Left kidney (tissue), 1 donor: ENCODE measurements at regions not wholly inside any gene's neighbourhood (a gene's known extent, or its start where the extent isn't known, plus 50 kb on each side); places are given as distances from the start of the nearest gene placed in this dataset.

ENCODE experiments used
- DNase-seq: peaks from one replicate; pipeline ENCODE4 v3.0.0-alpha.2; 2013

DNA sequence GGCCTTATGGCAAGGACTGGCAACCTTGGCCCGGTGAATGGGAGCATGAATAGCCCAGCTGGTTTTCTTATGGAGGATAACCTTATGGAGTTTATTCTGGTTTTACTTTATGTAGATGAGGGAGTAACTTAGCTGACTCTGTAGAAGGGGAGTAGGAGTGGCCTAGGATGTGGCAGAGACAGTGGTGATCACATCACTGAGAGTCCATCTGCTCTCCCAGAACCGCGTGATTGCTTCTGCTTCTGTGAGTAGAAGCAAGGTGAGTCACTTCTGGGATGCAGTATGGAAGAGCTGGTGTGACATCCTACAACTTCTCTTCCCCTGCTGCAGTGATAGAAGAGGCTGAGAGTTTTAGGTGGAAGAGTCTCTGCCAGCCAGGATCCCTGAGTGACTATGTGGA is 129.2 kb downstream of the RPS24 start:
- DNase-seq: no peak

DNA sequence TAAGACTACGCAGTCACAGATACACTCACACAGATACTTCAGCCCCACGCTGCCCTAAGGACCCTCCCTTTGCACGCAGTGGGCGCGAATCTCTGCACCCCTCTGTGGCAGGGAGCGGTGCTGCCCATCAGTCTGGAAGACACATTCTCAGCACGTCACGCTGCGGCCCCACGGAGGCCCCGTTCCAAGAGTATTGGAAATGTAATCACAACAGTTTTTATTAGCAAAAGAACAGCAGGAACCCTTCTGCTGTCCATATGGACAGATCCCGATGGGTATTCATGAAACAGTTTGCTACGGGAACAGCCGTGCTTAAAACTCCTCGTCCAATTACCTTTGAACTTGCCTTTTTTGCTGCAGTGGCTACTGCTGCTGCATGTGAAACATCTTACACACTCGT is 131.0 kb downstream of the RPS24 start:
- no peak for DNase-seq

DNA sequence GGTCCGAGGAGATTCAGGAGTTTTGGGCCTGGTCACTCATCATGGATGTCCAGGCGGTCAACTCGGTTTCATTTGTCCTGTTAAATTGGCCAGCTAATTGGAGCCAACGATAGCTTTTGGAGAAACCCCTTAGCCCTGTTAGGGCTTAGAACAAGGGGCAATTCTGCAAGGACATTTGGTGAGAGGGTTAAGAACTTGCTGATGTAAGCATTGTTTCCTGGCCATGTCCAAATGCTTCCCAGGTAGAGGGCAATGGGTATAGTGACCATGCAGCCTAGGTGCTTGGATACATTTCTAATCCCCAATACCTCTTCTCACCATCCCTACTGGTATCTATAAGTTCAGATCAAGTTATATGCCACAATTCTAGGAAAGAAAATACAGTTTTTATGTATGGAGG is 131.5 kb downstream of the RPS24 start:
- no peak for DNase-seq

DNA sequence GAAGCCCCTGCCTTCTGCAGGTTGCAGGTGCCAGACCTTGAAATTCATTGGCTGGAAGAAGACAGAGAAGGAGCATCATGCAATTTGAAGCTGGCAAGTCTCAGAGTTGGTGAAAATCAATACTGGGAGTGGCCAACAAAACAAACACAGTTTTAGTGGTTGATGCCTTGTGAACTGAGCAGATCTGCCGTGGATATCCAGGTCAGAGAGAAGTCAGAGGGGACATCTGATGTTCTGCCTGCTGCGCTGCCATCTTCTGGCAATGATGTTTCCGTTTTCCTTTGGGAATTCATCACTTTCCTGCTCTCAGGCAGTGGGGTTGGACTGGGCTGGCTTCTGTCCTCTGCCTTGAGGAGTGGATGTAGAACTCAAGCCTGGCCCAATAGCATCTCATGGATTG is 132.0 kb downstream of the RPS24 start:
- DNase-seq: no peak

GRCh38 chr10:78166261-78166660 is 132.6 kb downstream of the RPS24 start:
- DNase-seq: no peak

DNA sequence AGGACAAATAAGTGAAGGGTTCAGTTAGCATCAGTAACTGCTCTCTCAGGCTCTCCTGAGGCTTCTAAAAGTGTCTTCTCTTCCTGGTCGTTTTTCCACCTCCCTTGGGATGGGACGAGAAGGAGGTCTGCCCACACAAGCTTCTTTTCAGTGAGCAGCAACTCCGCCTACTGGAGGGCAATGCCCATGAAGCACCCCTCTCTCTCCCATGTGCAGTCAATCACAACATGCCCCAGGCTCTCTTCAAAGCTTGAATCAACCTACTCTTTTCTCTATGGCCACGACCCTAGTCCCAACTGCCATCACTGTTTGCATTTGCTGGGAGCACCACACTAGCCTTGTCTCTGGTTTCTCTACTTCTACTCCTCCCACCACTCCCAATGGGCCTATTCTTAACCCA is 135.6 kb downstream of the RPS24 start:
- DNase-seq: no peak

DNA sequence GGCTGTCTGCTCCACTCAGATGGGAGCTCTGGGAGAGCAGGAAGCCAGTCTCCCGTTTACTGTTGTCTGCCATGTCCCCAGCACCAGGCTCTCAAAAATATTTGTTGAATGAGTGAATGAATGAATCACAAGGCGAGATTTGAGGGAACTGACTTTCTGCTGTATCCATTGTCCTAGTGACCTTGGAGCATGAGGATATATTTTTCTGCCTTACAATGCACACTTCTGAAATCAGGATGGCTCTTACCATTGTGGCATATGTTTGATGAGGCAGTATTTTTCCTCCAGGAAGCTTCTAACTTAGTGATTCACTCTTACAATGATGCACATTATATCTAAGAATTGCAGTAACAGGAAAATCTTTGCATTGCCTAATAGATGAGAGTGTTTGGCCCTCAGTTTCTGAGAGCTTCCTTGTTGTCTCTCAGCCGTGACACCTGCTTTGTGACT is 136.4 kb downstream of the RPS24 start:
- DNase-seq: no peak

DNA sequence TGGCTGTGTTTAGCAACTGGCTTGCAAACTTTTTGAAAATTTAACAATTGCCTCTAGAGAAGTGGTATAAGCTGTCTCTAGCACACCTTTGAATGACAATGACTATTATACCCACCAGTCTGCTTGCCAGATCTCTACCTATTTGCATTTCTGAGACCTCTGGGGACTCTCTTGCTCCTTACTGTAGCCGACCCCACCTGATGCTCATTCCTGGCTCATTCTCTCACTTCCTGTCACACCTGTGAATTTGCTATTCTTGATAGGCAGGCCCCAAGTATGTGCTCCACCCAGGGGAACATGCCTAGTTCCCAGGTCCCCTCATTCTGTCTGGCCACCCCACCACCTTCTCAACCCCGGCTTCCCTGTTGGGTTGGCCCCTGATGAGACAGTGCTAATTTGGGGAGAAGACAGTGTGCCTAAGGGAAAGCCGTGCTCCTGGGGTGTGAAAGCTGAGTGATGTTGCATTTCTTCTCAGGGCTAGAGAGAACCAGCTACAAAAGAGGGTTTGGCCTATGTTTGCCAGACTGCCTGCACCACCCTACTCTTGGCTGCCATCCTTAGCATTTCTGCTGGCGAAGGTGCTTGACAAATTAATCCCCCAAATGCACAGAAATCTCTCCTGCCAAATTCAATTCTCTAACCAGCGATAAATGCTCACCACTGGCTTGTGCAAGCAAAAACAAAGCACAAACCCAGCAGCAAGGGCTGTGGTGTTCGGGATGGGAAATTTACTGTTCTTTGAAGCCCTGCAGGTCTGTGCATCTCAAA is 138.2 kb downstream of the RPS24 start:
- DNase-seq: no peak

DNA sequence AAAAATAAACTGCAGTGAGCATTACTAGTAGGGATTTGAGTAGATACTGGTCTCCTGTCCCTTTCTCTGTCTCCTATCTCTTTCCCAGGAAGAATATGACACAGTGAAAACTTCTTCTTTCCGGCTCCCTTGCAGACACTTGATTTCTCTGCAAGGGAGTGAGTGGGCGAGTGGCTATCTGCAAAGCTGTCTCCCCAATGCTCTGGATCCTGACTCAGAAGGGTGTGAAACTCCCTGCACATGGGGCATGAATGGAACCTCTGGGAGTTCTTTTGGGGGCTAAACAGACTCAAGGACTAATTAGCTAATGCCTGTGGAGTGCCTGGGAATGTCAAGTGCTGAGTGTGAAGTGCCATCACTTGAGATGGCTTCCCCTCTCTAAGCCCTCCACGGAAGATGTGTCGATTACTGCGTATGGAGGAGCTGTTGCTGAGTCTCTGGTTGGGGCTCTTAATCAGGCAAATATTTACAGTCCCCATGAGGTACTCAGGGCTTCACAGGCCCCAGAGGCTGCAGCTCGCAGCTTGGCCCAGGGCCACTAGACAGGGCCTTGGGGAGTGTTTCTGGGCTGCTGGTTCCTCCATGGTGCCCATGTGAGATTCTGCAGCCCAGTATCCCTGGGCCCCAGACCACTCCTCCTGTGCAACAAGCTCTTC is 139.8 kb downstream of the RPS24 start:
- no peak for DNase-seq

DNA sequence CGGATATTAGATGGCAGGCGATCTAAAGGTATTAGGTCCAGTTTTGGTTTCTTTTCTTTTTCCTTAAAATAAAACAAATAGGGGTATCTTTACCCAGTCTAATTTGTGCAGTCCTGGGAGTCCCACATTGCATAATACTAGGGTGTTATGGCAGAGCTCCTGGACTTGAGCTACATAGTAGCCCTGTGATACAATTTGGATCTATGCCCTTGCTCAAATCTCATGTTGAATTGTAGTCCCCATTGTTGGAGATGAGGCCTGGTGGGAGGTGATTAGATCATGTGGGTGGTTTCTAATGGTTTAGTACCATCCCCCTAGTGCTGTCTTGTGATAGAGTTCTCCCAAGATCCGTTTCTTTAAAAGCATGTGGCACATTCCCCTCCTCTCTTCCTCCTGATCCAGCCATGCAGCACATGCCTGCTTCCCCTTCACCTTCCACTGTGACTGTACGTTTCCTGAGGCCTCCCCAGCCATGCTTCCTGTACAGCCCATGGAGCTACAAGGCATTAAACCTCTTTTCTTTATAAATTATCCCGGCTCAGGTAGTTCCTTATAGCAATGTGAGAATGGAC is 141.9 kb downstream of the RPS24 start:
- no peak for DNase-seq

DNA sequence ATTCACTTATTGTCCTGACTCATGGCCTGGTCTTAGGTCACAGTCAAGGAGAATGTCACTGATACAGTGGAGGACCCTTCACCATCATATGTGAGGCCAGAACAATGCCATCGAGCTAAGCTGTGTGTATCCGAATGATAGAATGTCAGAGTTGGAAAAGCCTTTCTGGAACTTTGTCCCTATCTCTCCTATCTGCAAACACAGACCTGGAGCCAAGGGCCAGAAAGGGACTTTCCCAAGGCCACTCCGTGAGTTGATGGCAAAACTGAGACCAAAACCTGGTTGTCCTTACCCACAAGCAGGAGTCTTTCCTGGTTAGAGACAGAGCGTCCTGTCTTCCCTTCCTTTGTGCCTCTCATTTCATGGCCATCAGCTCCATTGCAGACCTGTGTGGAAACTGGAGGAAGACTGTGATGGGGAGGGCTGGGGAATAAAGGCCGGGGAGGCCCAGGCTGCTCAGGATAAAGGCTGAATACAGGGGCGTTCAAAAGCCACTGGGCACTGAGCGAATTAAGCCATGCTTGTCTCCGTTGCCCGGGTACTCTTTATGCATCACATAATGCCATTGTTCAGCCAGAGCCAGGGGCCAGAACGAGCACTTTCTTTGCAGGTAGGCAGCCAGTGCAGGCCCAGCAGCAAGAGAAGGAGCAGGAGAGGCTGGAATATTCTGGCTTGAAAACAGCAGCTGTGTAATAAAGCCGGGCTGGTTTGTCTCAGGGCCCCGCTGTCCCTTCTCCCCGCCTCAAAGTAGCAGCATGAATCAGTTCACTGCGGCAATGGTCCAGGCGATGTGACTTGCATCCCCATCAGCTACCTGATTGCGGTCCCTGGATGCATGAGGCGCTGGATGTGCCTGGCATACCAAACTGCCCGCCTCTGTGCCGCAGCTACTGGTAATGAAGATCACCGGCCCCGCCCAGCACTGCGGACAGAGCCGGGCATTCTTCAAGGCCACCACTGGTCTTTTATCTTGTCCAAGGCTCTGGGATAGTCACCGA is 143.0 kb downstream of the RPS24 start:
- DNase-seq: no peak

DNA sequence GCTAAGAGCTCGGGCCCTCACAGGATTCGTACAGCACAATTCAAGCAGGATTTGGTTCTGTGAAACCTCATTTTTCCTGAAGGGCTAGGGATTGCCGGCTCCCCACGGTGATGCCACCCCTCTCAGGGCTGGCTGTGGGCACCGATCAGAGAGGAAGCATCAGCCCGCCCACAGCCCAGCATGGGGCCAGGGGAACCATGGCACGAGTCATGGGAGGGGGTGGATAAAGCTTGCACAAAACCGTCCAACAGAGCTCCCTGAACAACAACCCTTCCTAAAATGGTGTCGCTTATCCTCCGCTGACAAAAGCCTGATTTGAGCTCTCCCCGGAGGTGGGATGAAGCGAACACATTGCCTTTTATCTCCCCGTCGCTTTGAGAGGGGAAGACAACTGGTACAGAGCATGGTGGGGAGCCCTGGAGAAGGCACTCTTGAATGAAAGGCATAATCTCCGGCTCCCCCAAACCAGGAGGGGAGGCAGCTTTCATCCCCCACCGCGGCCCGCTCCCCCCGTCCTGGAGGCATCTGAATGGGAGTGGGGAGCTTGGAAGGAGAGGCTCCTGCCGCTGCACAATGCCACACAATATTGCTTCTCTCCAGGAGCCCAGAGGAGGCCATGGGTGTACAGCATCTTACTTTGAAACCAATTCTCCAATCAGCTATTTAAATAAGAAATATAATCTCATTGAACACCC is 144.0 kb downstream of the RPS24 start:
- no peak for DNase-seq

- no peak for DNase-seq
Observed at GRCh38 chr10:78178397-78178796, 144.7 kb downstream of the RPS24 start.

DNA sequence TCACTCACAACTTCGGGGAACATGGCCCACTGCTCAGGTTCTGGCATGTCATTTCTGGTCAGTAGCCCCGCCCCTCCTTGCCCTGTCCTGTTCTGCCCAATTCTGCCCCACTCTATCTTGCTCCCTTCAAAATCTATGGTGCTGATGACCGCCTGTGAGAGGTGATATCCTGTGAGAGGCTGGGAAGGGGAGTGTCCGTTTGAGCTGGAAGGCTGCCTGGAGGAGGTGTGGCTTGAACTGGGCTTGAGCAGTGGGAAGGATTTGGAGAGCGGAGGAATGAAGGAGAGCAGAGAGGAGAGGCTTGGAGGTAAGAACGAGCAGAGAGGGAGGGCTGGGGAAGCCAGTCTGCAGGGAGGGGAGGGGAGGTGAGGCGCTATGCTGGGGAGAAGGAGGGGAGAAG is 145.3 kb downstream of the RPS24 start:
- no peak for DNase-seq

DNA sequence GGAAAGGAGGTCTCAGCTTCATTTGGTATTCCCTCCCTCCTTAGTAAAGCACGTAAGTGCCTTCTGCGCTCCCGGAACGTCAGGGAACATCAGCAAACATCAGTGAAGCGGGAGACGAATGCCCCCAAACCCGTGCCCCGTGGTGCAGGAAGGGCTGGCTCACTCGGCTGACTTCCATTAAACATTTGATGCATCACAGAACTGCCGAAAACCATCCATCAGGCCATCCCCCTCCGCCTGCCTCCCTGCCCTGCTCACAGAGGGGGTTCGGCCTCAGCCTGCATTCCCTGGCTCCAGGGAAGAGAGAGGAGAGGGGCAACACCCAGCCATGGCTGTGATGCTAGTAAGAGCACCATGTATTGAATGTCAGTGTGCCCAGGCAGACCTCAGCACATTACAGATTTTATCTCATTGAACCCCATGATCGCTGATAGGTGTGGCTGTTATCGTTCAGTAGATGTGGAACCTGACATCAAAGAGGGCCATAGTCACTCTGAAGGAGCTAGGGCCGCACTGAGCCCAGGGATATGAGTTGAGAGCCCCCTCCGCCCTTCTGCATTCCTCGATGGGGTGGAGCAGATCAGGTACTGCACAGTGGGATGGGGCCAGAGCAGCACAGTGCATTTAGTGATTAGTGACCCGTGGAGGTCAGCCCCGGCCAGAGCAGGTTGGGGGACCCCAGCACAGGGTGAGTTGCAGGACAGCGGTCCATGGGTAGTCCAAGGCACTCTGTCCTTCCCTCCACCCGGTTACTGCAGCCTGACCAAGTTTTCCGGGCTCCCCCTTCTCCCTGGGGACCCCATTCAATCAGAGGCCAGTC is 146.4 kb downstream of the RPS24 start:
- no peak for DNase-seq

- no peak for DNase-seq
Observed at GRCh38 chr10:78181381-78182055, 147.9 kb downstream of the RPS24 start.

DNA sequence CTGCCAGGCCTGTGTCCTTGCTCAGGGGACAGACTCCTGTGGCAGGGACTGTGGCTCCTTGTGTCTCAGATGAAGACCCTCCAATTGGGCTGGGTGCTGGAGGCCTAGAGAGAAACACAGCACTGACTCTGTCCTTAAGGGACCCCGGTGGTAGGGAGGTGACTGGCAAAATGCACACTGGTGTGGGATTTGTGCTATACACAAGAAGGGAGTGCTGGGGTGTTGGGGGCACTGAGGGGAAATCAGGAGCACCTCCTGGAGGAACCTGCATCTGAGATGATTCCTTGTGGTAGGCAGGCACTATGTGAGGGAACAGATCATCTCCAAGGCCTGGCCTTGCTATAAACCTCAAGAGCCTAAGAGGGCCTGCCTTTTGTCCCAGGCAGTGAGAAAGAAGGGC is 149.2 kb downstream of the RPS24 start:
- DNase-seq: no peak

- DNase-seq: no peak
Observed at GRCh38 chr10:78184851-78185692, 151.4 kb downstream of the RPS24 start.

DNA sequence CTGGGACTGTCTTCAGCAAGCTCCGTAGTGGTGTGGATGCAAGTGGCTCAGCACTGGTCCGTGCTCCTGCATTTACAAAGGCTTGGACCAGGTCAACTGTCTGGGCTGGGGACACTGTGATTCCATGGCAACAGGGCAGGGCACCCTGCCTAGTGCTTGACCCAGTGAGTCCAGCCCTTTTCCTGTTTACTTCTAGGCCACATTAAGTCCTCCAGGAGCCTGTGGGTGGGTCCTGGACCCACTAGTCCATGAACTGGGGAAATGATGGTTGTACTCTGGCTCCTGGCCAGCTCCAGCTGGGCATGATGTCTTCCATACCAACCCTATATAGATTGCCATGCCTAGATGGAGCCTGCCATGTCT is 152.0 kb downstream of the RPS24 start:
- DNase-seq: no peak
